ENCODE measurements at regions not wholly inside any gene's neighbourhood (a gene's known extent, or its start where the extent isn't known, plus 50 kb on each side); places are given as distances from the start of the nearest gene placed in this dataset.

- no peak overlapping the region for H3K27ac ChIP-seq (ENCODE audit: low read depth, low read length)
- no peak overlapping the region for H3K4me2 ChIP-seq (ENCODE audit: low read length)
- H4K20me1 ChIP-seq (ENCODE audit: insufficient read depth, low read length): no peaks in the 10 kb centered on the region
- DNase-seq (ENCODE audit: low read depth) (no peak), FAIRE-seq (no peak)
- Mint-ChIP-seq H3K4me1 (ENCODE audit: low read depth, unreplicated experiment) (peaks cover 15% of the 10 kb centered on the region), H3K27me3 (ENCODE audit: low read depth, unreplicated experiment) (peaks cover 10% of the 10 kb centered on the region), H3K4me3 (ENCODE audit: unreplicated experiment) (no peak overlapping the region), H3K9me3 (ENCODE audit: unreplicated experiment) (no peaks in the 10 kb centered on the region), H3K27ac (ENCODE audit: unreplicated experiment) (no peak overlapping the region), H3K36me3 (ENCODE audit: low read depth, unreplicated experiment) (no peaks in the 10 kb centered on the region)
- no peak overlapping the region for H3K9ac ChIP-seq (ENCODE audit: low read length)
- H3K27me3 ChIP-seq (ENCODE audit: insufficient read depth, low read length): no peaks in the 10 kb centered on the region
- H3K9me3 ChIP-seq (ENCODE audit: insufficient read depth, low read depth, low read length): no peaks in the 10 kb centered on the region
- no peak for TF ChIP-seq CTCF (IDR thresholded peaks at IDR 0.05; ENCODE audit: insufficient read depth, low read depth, low read length)
- TF ChIP-seq EZH2 (IDR thresholded peaks at IDR 0.05; ENCODE audit: insufficient read depth, low read length): no peak
- no peak overlapping the region for H3K4me3 ChIP-seq (ENCODE audit: insufficient read depth, low read depth, low read length)
- H2AFZ ChIP-seq (ENCODE audit: low read depth, low read length): no peak overlapping the region
- no peaks in the 10 kb centered on the region for H3K36me3 ChIP-seq (ENCODE audit: insufficient read depth, low read length)
- no peaks in the 10 kb centered on the region for H3K79me2 ChIP-seq (ENCODE audit: insufficient read depth, low read length)
- H3K4me1 ChIP-seq (ENCODE audit: insufficient read depth, low read length): no peaks in the 10 kb centered on the region
These were observed 400.2 kb upstream of the NPVF start for GRCh38 chr7:25628446-25628845.

DNA sequence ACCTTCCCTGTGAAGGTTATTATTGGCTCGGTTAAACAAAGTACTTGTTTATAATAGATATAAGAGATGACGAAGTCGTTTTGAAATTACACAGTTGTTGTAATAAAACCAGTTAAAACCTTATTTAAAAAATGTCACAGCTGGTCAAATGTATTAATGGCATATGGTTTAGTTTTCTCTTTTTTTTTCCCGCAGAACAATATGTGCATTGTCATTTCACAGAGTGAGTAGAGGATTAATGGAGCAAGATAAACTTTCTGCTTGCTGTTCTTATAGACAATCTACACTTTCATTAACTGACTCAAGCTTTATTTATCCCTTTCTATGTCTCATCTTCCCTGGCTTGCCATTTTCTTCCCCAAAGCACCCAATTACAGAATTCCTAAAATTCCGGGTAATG lies 404.3 kb upstream of the NPVF start:
- no peaks in the 10 kb centered on the region for H3K4me1 Mint-ChIP-seq (ENCODE audit: low read depth, unreplicated experiment)
- no peak for DNase-seq (ENCODE audit: low read depth)

More for the DNA sequence above, 404.3 kb upstream of the NPVF start:
- Histone ChIP-seq H3K9me3 (ENCODE audit: insufficient read depth, low read depth, low read length) (peaks cover 2% of the 10 kb centered on the region), H3K27ac (ENCODE audit: low read depth, low read length) (no peak overlapping the region), H2AFZ (ENCODE audit: low read depth, low read length) (no peak overlapping the region), H4K20me1 (ENCODE audit: insufficient read depth, low read length) (no peaks in the 10 kb centered on the region), H3K36me3 (ENCODE audit: insufficient read depth, low read length) (no peaks in the 10 kb centered on the region), H3K4me3 (ENCODE audit: insufficient read depth, low read depth, low read length) (no peak overlapping the region), H3K9ac (ENCODE audit: low read length) (no peak overlapping the region), H3K79me2 (ENCODE audit: insufficient read depth, low read length) (no peaks in the 10 kb centered on the region), H3K4me2 (ENCODE audit: low read length) (no peak overlapping the region), H3K27me3 (ENCODE audit: insufficient read depth, low read length) (no peaks in the 10 kb centered on the region), H3K4me1 (ENCODE audit: insufficient read depth, low read length) (no peaks in the 10 kb centered on the region)
- no peak for FAIRE-seq
- TF ChIP-seq CTCF (IDR thresholded peaks at IDR 0.05; ENCODE audit: insufficient read depth, low read depth, low read length) (no peak), EZH2 (IDR thresholded peaks at IDR 0.05; ENCODE audit: insufficient read depth, low read length) (no peak)
- no peaks in the 10 kb centered on the region for H3K9me3 Mint-ChIP-seq (ENCODE audit: unreplicated experiment)
- H3K27me3 Mint-ChIP-seq (ENCODE audit: low read depth, unreplicated experiment): peaks cover 10% of the 10 kb centered on the region
- no peak overlapping the region for H3K27ac Mint-ChIP-seq (ENCODE audit: unreplicated experiment)
- no peak overlapping the region for H3K4me3 Mint-ChIP-seq (ENCODE audit: unreplicated experiment)
- H3K36me3 Mint-ChIP-seq (ENCODE audit: low read depth, unreplicated experiment): no peaks in the 10 kb centered on the region

Measured in astrocyte (in vitro differentiated cells and primary cell).